ENCODE measurements at regions not wholly inside any gene's neighbourhood (a gene's known extent, or its start where the extent isn't known, plus 50 kb on each side); places are given as distances from the start of the nearest gene placed in this dataset.

- TF ChIP-seq ZFP36 (IDR thresholded peaks at IDR 0.05; ENCODE audit: borderline replicate concordance, partially characterized antibody) (no peak), REST (IDR thresholded peaks at IDR 0.05) (no peak), CBX8 (IDR thresholded peaks at IDR 0.05) (no peak), RCOR1 (IDR thresholded peaks at IDR 0.05; ENCODE audit: low read depth, low read length) (no peak), NR3C1 (IDR thresholded peaks at IDR 0.05) (no peak), POLR2A (IDR thresholded peaks at IDR 0.05; ENCODE audit: low read length) (no peak), CBX2 (IDR thresholded peaks at IDR 0.05; ENCODE audit: borderline replicate concordance, low read depth) (no peak), PBX3 (IDR thresholded peaks at IDR 0.05) (no peak), FOSL2 (IDR thresholded peaks at IDR 0.05) (no peak), FOSL2 (CRISPR knock-in tag; IDR thresholded peaks at IDR 0.05) (no peak), CHD2 (IDR thresholded peaks at IDR 0.05; ENCODE audit: low read length, partially characterized antibody) (no peak), EP300 (IDR thresholded peaks at IDR 0.05) (no peak), RAD21 (conservative IDR thresholded peaks at IDR 0.05 in 1 of 2, IDR thresholded peaks at IDR 0.05 in 1 of 2) (no peak)
- TF ChIP-seq, protein P1, sequence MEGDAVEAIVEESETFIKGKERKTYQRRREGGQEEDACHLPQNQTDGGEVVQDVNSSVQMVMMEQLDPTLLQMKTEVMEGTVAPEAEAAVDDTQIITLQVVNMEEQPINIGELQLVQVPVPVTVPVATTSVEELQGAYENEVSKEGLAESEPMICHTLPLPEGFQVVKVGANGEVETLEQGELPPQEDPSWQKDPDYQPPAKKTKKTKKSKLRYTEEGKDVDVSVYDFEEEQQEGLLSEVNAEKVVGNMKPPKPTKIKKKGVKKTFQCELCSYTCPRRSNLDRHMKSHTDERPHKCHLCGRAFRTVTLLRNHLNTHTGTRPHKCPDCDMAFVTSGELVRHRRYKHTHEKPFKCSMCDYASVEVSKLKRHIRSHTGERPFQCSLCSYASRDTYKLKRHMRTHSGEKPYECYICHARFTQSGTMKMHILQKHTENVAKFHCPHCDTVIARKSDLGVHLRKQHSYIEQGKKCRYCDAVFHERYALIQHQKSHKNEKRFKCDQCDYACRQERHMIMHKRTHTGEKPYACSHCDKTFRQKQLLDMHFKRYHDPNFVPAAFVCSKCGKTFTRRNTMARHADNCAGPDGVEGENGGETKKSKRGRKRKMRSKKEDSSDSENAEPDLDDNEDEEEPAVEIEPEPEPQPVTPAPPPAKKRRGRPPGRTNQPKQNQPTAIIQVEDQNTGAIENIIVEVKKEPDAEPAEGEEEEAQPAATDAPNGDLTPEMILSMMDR (IDR thresholded peaks at IDR 0.05) = no peak
- TF ChIP-seq, protein P2, sequence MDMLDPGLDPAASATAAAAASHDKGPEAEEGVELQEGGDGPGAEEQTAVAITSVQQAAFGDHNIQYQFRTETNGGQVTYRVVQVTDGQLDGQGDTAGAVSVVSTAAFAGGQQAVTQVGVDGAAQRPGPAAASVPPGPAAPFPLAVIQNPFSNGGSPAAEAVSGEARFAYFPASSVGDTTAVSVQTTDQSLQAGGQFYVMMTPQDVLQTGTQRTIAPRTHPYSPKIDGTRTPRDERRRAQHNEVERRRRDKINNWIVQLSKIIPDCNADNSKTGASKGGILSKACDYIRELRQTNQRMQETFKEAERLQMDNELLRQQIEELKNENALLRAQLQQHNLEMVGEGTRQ (IDR thresholded peaks at IDR 0.05) = no peak
Observed at GRCh38 chr12:30030693-30031374, 247.1 kb upstream of the TMTC1 start.

Data from A549 (cell line).